ENCODE measurements at regions not wholly inside any gene's neighbourhood (a gene's known extent, or its start where the extent isn't known, plus 50 kb on each side); places are given as distances from the start of the nearest gene placed in this dataset.
"Not testable (repeated sequence)": the region's sequence is repeated elsewhere in the genome, so short reads cannot be mapped to it uniquely, and the experiment has no call there.

- no peak for DNase-seq (ENCODE audit: extremely low spot score, unreplicated experiment)
- TF ChIP-seq, protein P1, sequence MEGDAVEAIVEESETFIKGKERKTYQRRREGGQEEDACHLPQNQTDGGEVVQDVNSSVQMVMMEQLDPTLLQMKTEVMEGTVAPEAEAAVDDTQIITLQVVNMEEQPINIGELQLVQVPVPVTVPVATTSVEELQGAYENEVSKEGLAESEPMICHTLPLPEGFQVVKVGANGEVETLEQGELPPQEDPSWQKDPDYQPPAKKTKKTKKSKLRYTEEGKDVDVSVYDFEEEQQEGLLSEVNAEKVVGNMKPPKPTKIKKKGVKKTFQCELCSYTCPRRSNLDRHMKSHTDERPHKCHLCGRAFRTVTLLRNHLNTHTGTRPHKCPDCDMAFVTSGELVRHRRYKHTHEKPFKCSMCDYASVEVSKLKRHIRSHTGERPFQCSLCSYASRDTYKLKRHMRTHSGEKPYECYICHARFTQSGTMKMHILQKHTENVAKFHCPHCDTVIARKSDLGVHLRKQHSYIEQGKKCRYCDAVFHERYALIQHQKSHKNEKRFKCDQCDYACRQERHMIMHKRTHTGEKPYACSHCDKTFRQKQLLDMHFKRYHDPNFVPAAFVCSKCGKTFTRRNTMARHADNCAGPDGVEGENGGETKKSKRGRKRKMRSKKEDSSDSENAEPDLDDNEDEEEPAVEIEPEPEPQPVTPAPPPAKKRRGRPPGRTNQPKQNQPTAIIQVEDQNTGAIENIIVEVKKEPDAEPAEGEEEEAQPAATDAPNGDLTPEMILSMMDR (IDR thresholded peaks at IDR 0.05) = no peak
- H3K27ac Mint-ChIP-seq (ENCODE audit: unreplicated experiment) = no peak overlapping the region
Measured at GRCh38 chr22:33126881-33127280, 68.7 kb upstream of the SYN3 start.

DNA sequence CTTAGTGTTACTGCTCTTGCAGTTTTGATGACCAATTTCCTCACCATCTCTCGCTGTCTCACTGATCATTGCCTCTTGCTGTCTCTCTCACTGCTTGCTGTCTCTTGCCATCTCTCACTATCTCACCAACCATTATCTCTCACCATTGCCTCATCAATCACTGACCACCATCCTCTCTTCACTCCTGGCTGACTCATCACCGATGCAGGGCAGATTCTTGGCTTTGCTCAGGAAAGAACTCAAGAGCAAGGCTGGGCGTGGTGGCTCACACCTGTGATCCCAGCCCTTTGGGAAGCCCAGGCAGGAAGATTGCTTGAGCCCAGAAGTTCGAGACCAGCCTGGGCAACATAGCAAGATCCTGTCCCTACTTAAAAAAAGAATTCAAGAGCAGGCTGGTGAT, 66.3 kb upstream of the SYN3 start:
- H3K4me1 Mint-ChIP-seq (ENCODE audit: unreplicated experiment) = no peaks in the 10 kb centered on the region
- H3K4me3 Mint-ChIP-seq (ENCODE audit: unreplicated experiment) = no peak overlapping the region
- no peaks in the 10 kb centered on the region for H3K27me3 Mint-ChIP-seq (ENCODE audit: unreplicated experiment)
- no peak overlapping the region for H3K27ac Mint-ChIP-seq (ENCODE audit: unreplicated experiment)
- H3K9me3 Mint-ChIP-seq (ENCODE audit: unreplicated experiment) = no peaks in the 10 kb centered on the region
- no peaks in the 10 kb centered on the region for H3K36me3 Mint-ChIP-seq (ENCODE audit: unreplicated experiment)
- TF ChIP-seq, protein P1 (IDR thresholded peaks at IDR 0.05) = no peak
- peak; percentile 63 for DNase-seq (ENCODE audit: extremely low spot score, unreplicated experiment)

More at GRCh38 chr22:33126881-33127280, 68.7 kb upstream of the SYN3 start:
- Mint-ChIP-seq H3K4me1 (ENCODE audit: unreplicated experiment) (no peaks in the 10 kb centered on the region), H3K4me3 (ENCODE audit: unreplicated experiment) (no peak overlapping the region), H3K27me3 (ENCODE audit: unreplicated experiment) (no peaks in the 10 kb centered on the region), H3K9me3 (ENCODE audit: unreplicated experiment) (peaks cover 9% of the 10 kb centered on the region), H3K36me3 (ENCODE audit: unreplicated experiment) (no peaks in the 10 kb centered on the region)

DNA sequence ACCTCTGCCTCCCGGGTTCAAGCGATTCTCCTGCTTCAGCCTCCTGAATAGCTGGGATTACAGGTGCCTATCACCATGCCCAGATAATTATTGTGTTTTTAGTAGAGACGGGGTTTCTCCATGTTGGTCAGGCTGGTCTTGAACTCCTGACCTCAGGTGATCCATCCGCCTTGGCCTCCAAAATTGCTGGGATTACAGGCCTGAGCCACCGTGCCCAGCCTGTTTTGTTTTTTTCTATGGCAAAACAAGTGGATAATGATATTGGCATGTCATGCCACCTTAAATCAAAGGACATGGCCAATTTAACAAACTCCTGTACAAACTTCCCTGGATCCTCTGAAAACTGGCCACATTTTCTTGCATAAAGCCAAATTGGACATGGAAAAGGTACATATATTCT, 64.3 kb upstream of the SYN3 start:
- not testable (repeated sequence) for H3K4me3 Mint-ChIP-seq (ENCODE audit: unreplicated experiment); H3K27me3 Mint-ChIP-seq (ENCODE audit: unreplicated experiment)
- DNase-seq (ENCODE audit: extremely low spot score, unreplicated experiment) = peak; percentile 68

DNA sequence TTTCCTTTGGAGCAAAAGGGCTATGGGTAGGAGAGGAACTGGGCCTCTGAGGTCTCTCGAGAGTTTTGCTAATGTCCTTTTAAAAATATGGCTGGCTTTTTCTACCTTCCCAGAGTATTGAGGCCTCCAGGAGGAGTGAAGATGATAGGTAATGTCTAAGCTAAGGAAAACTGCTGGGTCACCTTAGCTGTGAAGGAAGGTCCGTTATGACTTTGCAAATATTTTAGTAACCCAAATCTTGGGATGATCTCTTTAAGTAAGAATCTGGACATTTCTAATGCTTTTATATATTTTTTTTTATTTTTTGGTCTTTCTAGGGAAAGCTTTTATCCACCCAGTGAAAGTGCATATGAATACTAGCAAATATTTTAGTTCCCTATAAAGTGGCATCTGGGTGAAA, 60.9 kb upstream of the SYN3 start:
- H3K4me3 Mint-ChIP-seq (ENCODE audit: unreplicated experiment) = no peak overlapping the region

More for the DNA sequence above, 64.3 kb upstream of the SYN3 start:
- not testable (repeated sequence) for H3K36me3 Mint-ChIP-seq (ENCODE audit: unreplicated experiment); H3K27ac Mint-ChIP-seq (ENCODE audit: unreplicated experiment); H3K4me1 Mint-ChIP-seq (ENCODE audit: unreplicated experiment); H3K9me3 Mint-ChIP-seq (ENCODE audit: unreplicated experiment)

GRCh38 chr22:33117821-33118220, 59.6 kb upstream of the SYN3 start:
- Mint-ChIP-seq H3K4me1 (ENCODE audit: unreplicated experiment) (no peaks in the 10 kb centered on the region), H3K27me3 (ENCODE audit: unreplicated experiment) (no peaks in the 10 kb centered on the region), H3K4me3 (ENCODE audit: unreplicated experiment) (no peak overlapping the region), H3K36me3 (ENCODE audit: unreplicated experiment) (no peaks in the 10 kb centered on the region), H3K27ac (ENCODE audit: unreplicated experiment) (no peak overlapping the region), H3K9me3 (ENCODE audit: unreplicated experiment) (peaks cover 6% of the 10 kb centered on the region)
- DNase-seq (ENCODE audit: extremely low spot score, unreplicated experiment) = no peak
- TF ChIP-seq, protein P1 (IDR thresholded peaks at IDR 0.05) = no peak

More for the DNA sequence above, 60.9 kb upstream of the SYN3 start:
- H3K27me3 Mint-ChIP-seq (ENCODE audit: unreplicated experiment) = no peaks in the 10 kb centered on the region
- peaks cover 5% of the 10 kb centered on the region for H3K9me3 Mint-ChIP-seq (ENCODE audit: unreplicated experiment)
- H3K36me3 Mint-ChIP-seq (ENCODE audit: unreplicated experiment) = no peaks in the 10 kb centered on the region
- TF ChIP-seq, protein P1 (IDR thresholded peaks at IDR 0.05) = no peak
- H3K27ac Mint-ChIP-seq (ENCODE audit: unreplicated experiment) = no peak overlapping the region
- no peak for DNase-seq (ENCODE audit: extremely low spot score, unreplicated experiment)
- no peaks in the 10 kb centered on the region for H3K4me1 Mint-ChIP-seq (ENCODE audit: unreplicated experiment)
